Gastrocnemius medialis (tissue), 4 donors: ENCODE measurements at regions not wholly inside any gene's neighbourhood (a gene's known extent, or its start where the extent isn't known, plus 50 kb on each side); places are given as distances from the start of the nearest gene placed in this dataset.

Experiments used
- CTCF ChIP-seq, 5 experiments: fragments of 450-650 bp in 3 of 5; fragments of 200-600 bp in 2 of 5; sonication (generic) in 2 of 5; IDR thresholded peaks in 4 of 5; conservative IDR thresholded peaks in 1 of 5; 1 replicate in 4 of 5; 2 replicates in 1 of 5; pipeline ENCODE4 v1.5.1; 2016 to 2019; ENCODE audit warnings: antibody characterized with exemption in 5 of 5, mild to moderate bottlenecking in 3 of 5, moderate library complexity in 3 of 5
- POLR2A ChIP-seq, 2 donors: fragments of 450-650 bp; IDR thresholded peaks; one replicate each; pipeline ENCODE4 v1.6.1; 2017; ENCODE audit warnings: antibody characterized with exemption in 2 of 2, mild to moderate bottlenecking in 2 of 2, moderate library complexity in 2 of 2

GRCh38 chr14:98966016-98966415, 306.0 kb downstream of the BCL11B start:
- TF ChIP-seq POLR2A (IDR thresholded peaks at IDR 0.05) (no peak), CTCF (IDR thresholded peaks at IDR 0.05 in 4 of 5, conservative IDR thresholded peaks at IDR 0.05 in 1 of 5) (no peak)
